PFSK-1 (cell line): ENCODE measurements at regions not wholly inside any gene's neighbourhood (a gene's known extent, or its start where the extent isn't known, plus 50 kb on each side); places are given as distances from the start of the nearest gene placed in this dataset.

Experiments
- FOXP2 ChIP-seq: optimal IDR thresholded peaks from 2 replicates; pipeline ENCODE3; 2011; ENCODE audit warnings: borderline replicate concordance, control low read depth, inconsistent platforms; ENCODE audit not compliant: insufficient read depth; ENCODE audit errors: extremely low read length, extremely low read depth
- POLR2AphosphoS5 ChIP-seq: IDR thresholded peaks from 2 replicates; pipeline ENCODE4 v1.6.1; 2012; ENCODE audit warnings: low read depth, mild to moderate bottlenecking, control low read depth, low read length, moderate library complexity
- SIN3A ChIP-seq: IDR thresholded peaks from 2 replicates; pipeline ENCODE4 v1.6.1; 2012; ENCODE audit warnings: mild to moderate bottlenecking, low read length, moderate library complexity, borderline replicate concordance; ENCODE audit not compliant: insufficient read depth
- TAF1 ChIP-seq: IDR thresholded peaks from 2 replicates; pipeline ENCODE4 v1.6.1; 2012; ENCODE audit warnings: low read length, control low read depth, borderline replicate concordance; ENCODE audit not compliant: insufficient read depth
- TF ChIP-seq, protein P1 (sequence below), 2 experiments: IDR thresholded peaks; 2 replicates each; pipeline versions ENCODE4 v1.6.1 to v1.8.0; 2011 to 2012; ENCODE audit warnings: low read depth in 2 of 2, low read length in 2 of 2, control low read depth in 1 of 2, inconsistent platforms in 1 of 2, mild to moderate bottlenecking in 1 of 2, moderate library complexity in 1 of 2; ENCODE audit not compliant: insufficient read depth in 1 of 2

DNA sequence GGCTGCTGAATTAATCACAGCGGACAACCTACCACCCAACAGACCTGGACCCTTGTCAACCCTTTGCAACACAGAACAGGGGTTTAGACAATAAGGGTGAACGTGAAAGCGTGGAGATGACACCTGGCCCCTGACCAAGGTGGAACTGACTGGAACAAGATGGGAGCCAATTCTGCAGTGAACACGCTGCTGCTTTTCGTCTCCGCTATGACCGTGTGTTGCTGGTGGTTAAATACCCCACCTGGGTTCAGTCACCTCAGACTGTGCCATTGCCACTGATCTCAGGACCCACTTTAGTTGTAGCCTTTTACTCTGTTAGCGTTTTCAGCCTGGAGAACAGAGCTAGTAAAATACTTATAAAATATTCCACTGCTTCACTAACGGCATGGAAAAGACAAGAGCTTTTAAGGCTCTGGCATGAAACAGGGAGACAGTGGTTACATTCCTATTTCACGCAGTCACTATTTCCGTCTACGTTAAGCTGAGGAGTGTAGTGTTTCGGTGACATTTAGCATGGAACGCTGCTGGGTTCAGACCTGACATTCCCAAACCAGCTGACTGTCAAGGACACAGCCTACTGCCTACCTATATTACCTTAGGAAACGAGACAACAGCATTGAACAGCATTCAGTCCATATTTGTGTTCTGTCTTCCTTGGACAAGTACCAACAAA, 119.5 kb upstream of the PRSS1 start:
- TF ChIP-seq, protein P1, sequence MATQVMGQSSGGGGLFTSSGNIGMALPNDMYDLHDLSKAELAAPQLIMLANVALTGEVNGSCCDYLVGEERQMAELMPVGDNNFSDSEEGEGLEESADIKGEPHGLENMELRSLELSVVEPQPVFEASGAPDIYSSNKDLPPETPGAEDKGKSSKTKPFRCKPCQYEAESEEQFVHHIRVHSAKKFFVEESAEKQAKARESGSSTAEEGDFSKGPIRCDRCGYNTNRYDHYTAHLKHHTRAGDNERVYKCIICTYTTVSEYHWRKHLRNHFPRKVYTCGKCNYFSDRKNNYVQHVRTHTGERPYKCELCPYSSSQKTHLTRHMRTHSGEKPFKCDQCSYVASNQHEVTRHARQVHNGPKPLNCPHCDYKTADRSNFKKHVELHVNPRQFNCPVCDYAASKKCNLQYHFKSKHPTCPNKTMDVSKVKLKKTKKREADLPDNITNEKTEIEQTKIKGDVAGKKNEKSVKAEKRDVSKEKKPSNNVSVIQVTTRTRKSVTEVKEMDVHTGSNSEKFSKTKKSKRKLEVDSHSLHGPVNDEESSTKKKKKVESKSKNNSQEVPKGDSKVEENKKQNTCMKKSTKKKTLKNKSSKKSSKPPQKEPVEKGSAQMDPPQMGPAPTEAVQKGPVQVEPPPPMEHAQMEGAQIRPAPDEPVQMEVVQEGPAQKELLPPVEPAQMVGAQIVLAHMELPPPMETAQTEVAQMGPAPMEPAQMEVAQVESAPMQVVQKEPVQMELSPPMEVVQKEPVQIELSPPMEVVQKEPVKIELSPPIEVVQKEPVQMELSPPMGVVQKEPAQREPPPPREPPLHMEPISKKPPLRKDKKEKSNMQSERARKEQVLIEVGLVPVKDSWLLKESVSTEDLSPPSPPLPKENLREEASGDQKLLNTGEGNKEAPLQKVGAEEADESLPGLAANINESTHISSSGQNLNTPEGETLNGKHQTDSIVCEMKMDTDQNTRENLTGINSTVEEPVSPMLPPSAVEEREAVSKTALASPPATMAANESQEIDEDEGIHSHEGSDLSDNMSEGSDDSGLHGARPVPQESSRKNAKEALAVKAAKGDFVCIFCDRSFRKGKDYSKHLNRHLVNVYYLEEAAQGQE (IDR thresholded peaks at IDR 0.05; ENCODE audit: insufficient read depth in 1 of 2, low read depth in 2 of 2, low read length in 2 of 2) = no peak
- no peak for TF ChIP-seq TAF1

GRCh38 chr7:142628945-142629344, 120.3 kb upstream of the PRSS1 start:
- TF ChIP-seq POLR2AphosphoS5 = no peak
- TF ChIP-seq, protein P1 (IDR thresholded peaks at IDR 0.05; ENCODE audit: insufficient read depth in 1 of 2, low read depth in 2 of 2, low read length in 2 of 2) = no peak
- TF ChIP-seq TAF1 = no peak
- TF ChIP-seq FOXP2 = no peak
- TF ChIP-seq SIN3A = no peak

DNA sequence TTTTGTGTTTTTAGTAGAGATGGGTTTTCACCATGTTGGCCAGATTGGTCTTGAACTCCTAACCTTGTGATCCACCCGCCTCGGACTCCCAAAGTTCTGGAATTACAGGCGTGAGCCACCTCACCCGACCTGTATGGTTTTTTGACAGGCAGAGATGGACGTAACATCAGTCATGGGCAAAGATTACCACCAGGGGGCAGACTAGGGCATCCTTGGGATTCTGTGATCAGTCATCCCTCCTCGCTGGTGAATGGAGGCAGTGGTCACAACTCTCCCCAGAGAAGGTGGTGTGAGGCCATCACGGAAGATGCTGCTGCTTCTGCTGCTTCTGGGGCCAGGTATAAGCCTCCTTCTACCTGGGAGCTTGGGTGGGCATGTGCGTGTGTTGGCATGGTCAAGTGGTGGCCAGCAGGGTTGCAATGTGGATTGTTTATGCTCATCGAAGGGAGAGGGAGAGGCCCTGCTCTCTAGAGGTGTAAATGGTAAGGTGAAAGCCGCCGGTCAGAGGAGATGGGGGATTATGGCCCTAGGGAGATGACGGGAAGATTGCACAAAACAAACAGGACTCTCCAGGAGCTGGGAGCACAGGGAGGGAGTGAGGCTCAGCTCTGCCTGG, 122.7 kb upstream of the PRSS1 start:
- TF ChIP-seq TAF1 (no peak), POLR2AphosphoS5 (no peak), SIN3A (no peak), FOXP2 (no peak)
- TF ChIP-seq, protein P1 (IDR thresholded peaks at IDR 0.05; ENCODE audit: insufficient read depth in 1 of 2, low read depth in 2 of 2, low read length in 2 of 2) = no peak

GRCh38 chr7:142620402-142620801, 128.9 kb upstream of the PRSS1 start:
- TF ChIP-seq FOXP2 = no peak
- TF ChIP-seq POLR2AphosphoS5 = no peak
- TF ChIP-seq, protein P1 (IDR thresholded peaks at IDR 0.05; ENCODE audit: insufficient read depth in 1 of 2, low read depth in 2 of 2, low read length in 2 of 2) = no peak
- TF ChIP-seq TAF1 = no peak
- no peak for TF ChIP-seq SIN3A

- no peak for TF ChIP-seq FOXP2
- TF ChIP-seq POLR2AphosphoS5 = no peak
- no peak for TF ChIP-seq TAF1
- TF ChIP-seq, protein P1 (IDR thresholded peaks at IDR 0.05; ENCODE audit: insufficient read depth in 1 of 2, low read depth in 2 of 2, low read length in 2 of 2) = no peak
- TF ChIP-seq SIN3A = no peak
These were observed 130.5 kb upstream of the PRSS1 start for GRCh38 chr7:142618655-142619351.
